ENCODE measurements at regions not wholly inside any gene's neighbourhood (a gene's known extent, or its start where the extent isn't known, plus 50 kb on each side); places are given as distances from the start of the nearest gene placed in this dataset.

DNA sequence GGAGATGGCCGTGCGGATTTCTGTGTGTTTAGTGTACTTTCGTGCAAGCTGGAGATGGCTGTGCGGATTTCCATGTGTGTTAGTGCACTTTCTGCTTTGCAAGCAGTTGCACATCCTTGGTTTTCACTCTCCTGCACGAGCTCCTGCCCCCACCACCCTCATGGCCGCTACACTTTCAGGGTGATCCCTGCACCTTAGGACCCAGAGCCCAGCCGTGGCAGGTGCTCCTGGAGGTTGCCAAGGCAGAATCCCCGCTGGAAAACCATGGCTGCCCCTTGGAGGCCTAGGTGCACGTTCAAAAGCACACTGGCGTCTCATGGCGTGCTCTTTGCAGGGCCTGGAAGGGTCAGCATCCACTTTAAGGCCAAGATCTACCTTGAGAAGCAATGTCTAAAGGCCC lies 311.0 kb upstream of the TNRC6C start:
- DNase-seq (no peak), ATAC-seq (no peak), FAIRE-seq (no peak)
- Histone ChIP-seq H3K27me3 (no peaks in the 10 kb centered on the region), H3K9me3 (no peaks in the 10 kb centered on the region), H3K36me3 (no peaks in the 10 kb centered on the region), H3K4me3 (no peak overlapping the region), H3K27ac (no peak overlapping the region), H3K4me1 (no peaks in the 10 kb centered on the region)
- intact Hi-C loops (cut with DNase I) = no loop called here
- TF ChIP-seq, protein P1, sequence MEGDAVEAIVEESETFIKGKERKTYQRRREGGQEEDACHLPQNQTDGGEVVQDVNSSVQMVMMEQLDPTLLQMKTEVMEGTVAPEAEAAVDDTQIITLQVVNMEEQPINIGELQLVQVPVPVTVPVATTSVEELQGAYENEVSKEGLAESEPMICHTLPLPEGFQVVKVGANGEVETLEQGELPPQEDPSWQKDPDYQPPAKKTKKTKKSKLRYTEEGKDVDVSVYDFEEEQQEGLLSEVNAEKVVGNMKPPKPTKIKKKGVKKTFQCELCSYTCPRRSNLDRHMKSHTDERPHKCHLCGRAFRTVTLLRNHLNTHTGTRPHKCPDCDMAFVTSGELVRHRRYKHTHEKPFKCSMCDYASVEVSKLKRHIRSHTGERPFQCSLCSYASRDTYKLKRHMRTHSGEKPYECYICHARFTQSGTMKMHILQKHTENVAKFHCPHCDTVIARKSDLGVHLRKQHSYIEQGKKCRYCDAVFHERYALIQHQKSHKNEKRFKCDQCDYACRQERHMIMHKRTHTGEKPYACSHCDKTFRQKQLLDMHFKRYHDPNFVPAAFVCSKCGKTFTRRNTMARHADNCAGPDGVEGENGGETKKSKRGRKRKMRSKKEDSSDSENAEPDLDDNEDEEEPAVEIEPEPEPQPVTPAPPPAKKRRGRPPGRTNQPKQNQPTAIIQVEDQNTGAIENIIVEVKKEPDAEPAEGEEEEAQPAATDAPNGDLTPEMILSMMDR (IDR thresholded peaks at IDR 0.05) = no peak
- 76 to 77% methylated on average over 11 of the region's 11 CpGs for WGBS, 2 donors

- Histone ChIP-seq H3K4me1 (no peaks in the 10 kb centered on the region), H3K9me3 (no peaks in the 10 kb centered on the region), H3K27me3 (no peaks in the 10 kb centered on the region), H3K27ac (no peak overlapping the region), H3K36me3 (no peaks in the 10 kb centered on the region), H3K4me3 (no peak overlapping the region)
- TF ChIP-seq, protein P1 (IDR thresholded peaks at IDR 0.05) = no peak
- 49 to 60% methylated on average over 8 of the region's 8 CpGs for WGBS, 2 donors
- intact Hi-C loops (cut with DNase I) = no loop called here
- no peak for ATAC-seq
- no peak for FAIRE-seq
- no peak for DNase-seq
Observed at GRCh38 chr17:77649717-77650211, 308.7 kb upstream of the TNRC6C start.

GRCh38 chr17:77651988-77652387 lies 306.5 kb upstream of the TNRC6C start:
- no peak for FAIRE-seq
- no peaks in the 10 kb centered on the region for H3K4me1 ChIP-seq
- WGBS, 2 donors = 27 to 56% methylated on average over 4 of the region's 4 CpGs
- no peak overlapping the region for H3K4me3 ChIP-seq
- no peak for ATAC-seq
- DNase-seq = no peak
- no peak overlapping the region for H3K27ac ChIP-seq
- intact Hi-C loops (cut with DNase I) = no loop called here
- no peaks in the 10 kb centered on the region for H3K9me3 ChIP-seq
- H3K36me3 ChIP-seq = no peaks in the 10 kb centered on the region
- H3K27me3 ChIP-seq = no peaks in the 10 kb centered on the region
- TF ChIP-seq, protein P1 (IDR thresholded peaks at IDR 0.05) = no peak

- intact Hi-C loops (cut with DNase I) = no loop called here
- no peak for FAIRE-seq
- H3K4me3 ChIP-seq = no peak overlapping the region
Observed at GRCh38 chr17:77654296-77654695, 304.2 kb upstream of the TNRC6C start.

GRCh38 chr17:77654850-77655249 lies 303.7 kb upstream of the TNRC6C start:
- H3K27me3 ChIP-seq = no peaks in the 10 kb centered on the region
- H3K9me3 ChIP-seq = no peaks in the 10 kb centered on the region
- H3K27ac ChIP-seq = no peak overlapping the region
- no peaks in the 10 kb centered on the region for H3K36me3 ChIP-seq
- H3K4me3 ChIP-seq = no peak overlapping the region
- WGBS, 2 donors = 21 to 24% methylated on average over 13 of the region's 13 CpGs
- TF ChIP-seq, protein P1 (IDR thresholded peaks at IDR 0.05) = no peak
- no peaks in the 10 kb centered on the region for H3K4me1 ChIP-seq
- ATAC-seq = no peak
- DNase-seq = no peak
- intact Hi-C loops (cut with DNase I) = no loop called here
- FAIRE-seq = no peak

More at GRCh38 chr17:77654296-77654695, 304.2 kb upstream of the TNRC6C start:
- no peak for DNase-seq
- no peak for ATAC-seq
- no peaks in the 10 kb centered on the region for H3K9me3 ChIP-seq
- no peaks in the 10 kb centered on the region for H3K27me3 ChIP-seq
- H3K27ac ChIP-seq = no peak overlapping the region
- TF ChIP-seq, protein P1 (IDR thresholded peaks at IDR 0.05) = no peak
- WGBS, 2 donors = 59 to 73% methylated on average over 5 of the region's 5 CpGs
- no peaks in the 10 kb centered on the region for H3K4me1 ChIP-seq
- H3K36me3 ChIP-seq = no peaks in the 10 kb centered on the region

Data from pancreas (tissue), 10 donors.